ENCODE measurements at regions not wholly inside any gene's neighbourhood (a gene's known extent, or its start where the extent isn't known, plus 50 kb on each side); places are given as distances from the start of the nearest gene placed in this dataset.

- in situ Hi-C loops (cut with HindIII; ENCODE audit: extremely low pct_ligation_motif_present, low pct_unique_long_range_greater_than_20kb), result no loop called here
- Histone ChIP-seq H3K27me3 (ENCODE audit: control insufficient read depth in 1 of 2, insufficient read depth in 2 of 2, low read length in 2 of 2) (peaks cover 23 to 81% of the 10 kb centered on the region in 2 experiments; a peak in 4 of 5 replicates), H3K9me3 (ENCODE audit: low read length) (no peaks in the 10 kb centered on the region), H3K36me3 (replicated peaks in 1 of 2; ENCODE audit: control insufficient read depth in 1 of 2, insufficient read depth in 2 of 2, low read length in 2 of 2) (no peaks in the 10 kb centered on the region), H2AFZ (ENCODE audit: low read length) (no peak overlapping the region), H3K4me3 (replicated peaks in 1 of 3; ENCODE audit: insufficient read depth in 1 of 3, low read depth in 2 of 3, low read length in 3 of 3) (no peak overlapping the region), H4K20me1 (ENCODE audit: insufficient read depth, low read length) (no peaks in the 10 kb centered on the region; the same call in 1 of the 2 replicates), H3K27ac (ENCODE audit: extremely low read length, insufficient read depth, low read length) (no peak overlapping the region), H3K4me2 (ENCODE audit: low read depth, low read length) (no peak overlapping the region), H3K79me2 (ENCODE audit: insufficient read depth, low read length) (no peaks in the 10 kb centered on the region), H3K9ac (ENCODE audit: insufficient read depth, low read depth, low read length) (no peak overlapping the region), H3K4me1 (ENCODE audit: insufficient read depth, low read length) (no peaks in the 10 kb centered on the region)
- ChIA-PET CTCF (ENCODE audit: low intra/inter-chr PET ratio, low total read pairs) (no interaction called here), POLR2A (no interaction called here)
- no peak for FAIRE-seq
- DNase-seq (ENCODE audit: low spot score), result no peak
- WGBS (ENCODE audit: low lambda C conversion rate), result 48% methylated on average over 4 of the region's 4 CpGs
- ATAC-seq, result no peak
- no TSS peak for BruUV-seq (replicated peaks)
- intact Hi-C loops (cut with micrococcal nuclease; ENCODE audit: unreplicated experiment), result no loop called here
- TF ChIP-seq, protein P1, sequence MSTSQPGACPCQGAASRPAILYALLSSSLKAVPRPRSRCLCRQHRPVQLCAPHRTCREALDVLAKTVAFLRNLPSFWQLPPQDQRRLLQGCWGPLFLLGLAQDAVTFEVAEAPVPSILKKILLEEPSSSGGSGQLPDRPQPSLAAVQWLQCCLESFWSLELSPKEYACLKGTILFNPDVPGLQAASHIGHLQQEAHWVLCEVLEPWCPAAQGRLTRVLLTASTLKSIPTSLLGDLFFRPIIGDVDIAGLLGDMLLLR (CRISPR knock-in tag; IDR thresholded peaks at IDR 0.05), result no peak
- TF ChIP-seq FOXP1 (IDR thresholded peaks at IDR 0.05) (no peak), FOXP1 (CRISPR knock-in tag; IDR thresholded peaks at IDR 0.05) (no peak), GLI4 (CRISPR knock-in tag; IDR thresholded peaks at IDR 0.05; ENCODE audit: borderline replicate concordance) (no peak), KLF15 (CRISPR knock-in tag; IDR thresholded peaks at IDR 0.05; ENCODE audit: borderline replicate concordance) (no peak), KAT7 (CRISPR knock-in tag; IDR thresholded peaks at IDR 0.05; ENCODE audit: borderline replicate concordance) (no peak)
- TF ChIP-seq, protein P2, sequence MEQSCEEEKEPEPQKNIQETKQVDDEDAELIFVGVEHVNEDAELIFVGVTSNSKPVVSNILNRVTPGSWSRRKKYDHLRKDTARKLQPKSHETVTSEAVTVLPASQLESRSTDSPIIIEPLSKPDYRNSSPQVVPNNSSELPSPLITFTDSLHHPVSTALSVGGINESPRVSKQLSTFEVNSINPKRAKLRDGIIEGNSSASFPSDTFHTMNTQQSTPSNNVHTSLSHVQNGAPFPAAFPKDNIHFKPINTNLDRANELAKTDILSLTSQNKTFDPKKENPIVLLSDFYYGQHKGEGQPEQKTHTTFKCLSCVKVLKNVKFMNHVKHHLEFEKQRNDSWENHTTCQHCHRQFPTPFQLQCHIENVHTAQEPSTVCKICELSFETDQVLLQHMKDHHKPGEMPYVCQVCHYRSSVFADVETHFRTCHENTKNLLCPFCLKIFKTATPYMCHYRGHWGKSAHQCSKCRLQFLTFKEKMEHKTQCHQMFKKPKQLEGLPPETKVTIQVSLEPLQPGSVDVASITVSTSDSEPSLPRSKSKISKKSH (CRISPR knock-in tag; IDR thresholded peaks at IDR 0.05; ENCODE audit: borderline replicate concordance), result no peak
Observed at GRCh38 chr2:26530696-26531095, 52.8 kb upstream of the OTOF start.

DNA sequence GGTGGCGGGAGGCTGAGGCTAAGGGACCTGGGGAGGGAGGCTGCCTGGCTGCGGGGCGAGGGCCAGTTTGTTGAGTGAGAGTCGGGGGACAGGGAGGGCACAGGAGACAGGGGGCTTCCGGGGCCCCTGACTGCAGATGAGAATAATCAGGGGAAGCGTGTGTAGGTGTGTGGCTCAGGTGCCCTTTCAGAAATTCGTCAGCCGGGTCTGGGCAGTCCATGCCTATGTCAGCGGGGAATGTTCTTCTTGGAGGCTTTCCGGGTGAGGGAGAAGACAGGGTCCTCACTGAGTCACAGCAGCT is 52.3 kb upstream of the OTOF start:
- no peak overlapping the region for H3K4me3 ChIP-seq (replicated peaks in 1 of 3; ENCODE audit: insufficient read depth in 1 of 3, low read depth in 2 of 3, low read length in 3 of 3)
- H3K9ac ChIP-seq (ENCODE audit: insufficient read depth, low read depth, low read length), result no peak overlapping the region
- DNase-seq (ENCODE audit: low spot score) (no peak), ATAC-seq (no peak), FAIRE-seq (no peak)
- no peaks in the 10 kb centered on the region for H3K36me3 ChIP-seq (replicated peaks in 1 of 2; ENCODE audit: control insufficient read depth in 1 of 2, insufficient read depth in 2 of 2, low read length in 2 of 2)
- no peaks in the 10 kb centered on the region for H3K79me2 ChIP-seq (ENCODE audit: insufficient read depth, low read length)
- ChIA-PET POLR2A (no interaction called here), CTCF (ENCODE audit: low intra/inter-chr PET ratio, low total read pairs) (no interaction called here)
- no peaks in the 10 kb centered on the region; the same call in 1 of the 2 replicates for H4K20me1 ChIP-seq (ENCODE audit: insufficient read depth, low read length)
- 41% methylated on average over 10 of the region's 10 CpGs for WGBS (ENCODE audit: low lambda C conversion rate)
- H3K27ac ChIP-seq (ENCODE audit: extremely low read length, insufficient read depth, low read length), result no peak overlapping the region
- H3K9me3 ChIP-seq (ENCODE audit: low read length), result no peaks in the 10 kb centered on the region
- peaks cover 22 to 76% of the 10 kb centered on the region in 2 experiments; a peak in 4 of 5 replicates for H3K27me3 ChIP-seq (ENCODE audit: control insufficient read depth in 1 of 2, insufficient read depth in 2 of 2, low read length in 2 of 2)
- BruUV-seq (replicated peaks), result no TSS peak
- intact Hi-C loops (cut with micrococcal nuclease; ENCODE audit: unreplicated experiment) (no loop called here), in situ Hi-C loops (cut with HindIII; ENCODE audit: extremely low pct_ligation_motif_present, low pct_unique_long_range_greater_than_20kb) (no loop called here)
- H3K4me2 ChIP-seq (ENCODE audit: low read depth, low read length), result no peak overlapping the region
- no peaks in the 10 kb centered on the region for H3K4me1 ChIP-seq (ENCODE audit: insufficient read depth, low read length)
- no peak overlapping the region for H2AFZ ChIP-seq (ENCODE audit: low read length)
- TF ChIP-seq JUNB (CRISPR knock-in tag; IDR thresholded peaks at IDR 0.05; ENCODE audit: borderline replicate concordance), result no peak
- no peak for TF ChIP-seq RFX3 (CRISPR knock-in tag; IDR thresholded peaks at IDR 0.05)
- TF ChIP-seq HBP1 (CRISPR knock-in tag; IDR thresholded peaks at IDR 0.05; ENCODE audit: low read depth), result no peak
- TF ChIP-seq HOMEZ (CRISPR knock-in tag; IDR thresholded peaks at IDR 0.05; ENCODE audit: low read depth), result no peak
- TF ChIP-seq, protein P3, sequence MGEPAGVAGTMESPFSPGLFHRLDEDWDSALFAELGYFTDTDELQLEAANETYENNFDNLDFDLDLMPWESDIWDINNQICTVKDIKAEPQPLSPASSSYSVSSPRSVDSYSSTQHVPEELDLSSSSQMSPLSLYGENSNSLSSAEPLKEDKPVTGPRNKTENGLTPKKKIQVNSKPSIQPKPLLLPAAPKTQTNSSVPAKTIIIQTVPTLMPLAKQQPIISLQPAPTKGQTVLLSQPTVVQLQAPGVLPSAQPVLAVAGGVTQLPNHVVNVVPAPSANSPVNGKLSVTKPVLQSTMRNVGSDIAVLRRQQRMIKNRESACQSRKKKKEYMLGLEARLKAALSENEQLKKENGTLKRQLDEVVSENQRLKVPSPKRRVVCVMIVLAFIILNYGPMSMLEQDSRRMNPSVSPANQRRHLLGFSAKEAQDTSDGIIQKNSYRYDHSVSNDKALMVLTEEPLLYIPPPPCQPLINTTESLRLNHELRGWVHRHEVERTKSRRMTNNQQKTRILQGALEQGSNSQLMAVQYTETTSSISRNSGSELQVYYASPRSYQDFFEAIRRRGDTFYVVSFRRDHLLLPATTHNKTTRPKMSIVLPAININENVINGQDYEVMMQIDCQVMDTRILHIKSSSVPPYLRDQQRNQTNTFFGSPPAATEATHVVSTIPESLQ (CRISPR knock-in tag; conservative IDR thresholded peaks at IDR 0.05), result no peak
